Fibroblast of villous mesenchyme (primary cell): ENCODE measurements at regions not wholly inside any gene's neighbourhood (a gene's known extent, or its start where the extent isn't known, plus 50 kb on each side); places are given as distances from the start of the nearest gene placed in this dataset.

ENCODE experiments used
- DNase-seq: peaks from one replicate; pipeline ENCODE4 v3.0.0-alpha.2; 2010; ENCODE audit warnings: low read depth
- H3K4me3 ChIP-seq: 2 replicates; pipeline ENCODE4 v1.5.1; 2011; ENCODE audit warnings: low read depth, mild to moderate bottlenecking, low read length
- CTCF ChIP-seq: IDR thresholded peaks from 2 replicates; pipeline ENCODE4 v1.5.1; 2012; ENCODE audit warnings: low read depth, mild to moderate bottlenecking, low read length; ENCODE audit not compliant: insufficient read depth

- no peak for TF ChIP-seq CTCF
- no peak overlapping the region for H3K4me3 ChIP-seq
- no peak for DNase-seq
Measured at GRCh38 chr5:62001640-62002039, 304.4 kb upstream of the KIF2A start.

- no peak for DNase-seq
- no peak overlapping the region for H3K4me3 ChIP-seq
- TF ChIP-seq CTCF = no peak
Measured at GRCh38 chr5:62002436-62002835, 303.6 kb upstream of the KIF2A start.

GRCh38 chr5:62005551-62005950 is 300.5 kb upstream of the KIF2A start:
- no peak overlapping the region for H3K4me3 ChIP-seq
- no peak for DNase-seq
- no peak for TF ChIP-seq CTCF

GRCh38 chr5:62007457-62007856 is 298.5 kb upstream of the KIF2A start:
- TF ChIP-seq CTCF = no peak
- DNase-seq = no peak

GRCh38 chr5:62011089-62011664 is 294.8 kb upstream of the KIF2A start:
- H3K4me3 ChIP-seq = no peak overlapping the region
- no peak for DNase-seq
- TF ChIP-seq CTCF = no peak

More at GRCh38 chr5:62007457-62007856, 298.5 kb upstream of the KIF2A start:
- no peak overlapping the region for H3K4me3 ChIP-seq

- TF ChIP-seq CTCF = no peak
- no peak overlapping the region for H3K4me3 ChIP-seq
- DNase-seq = peak; percentile 8
Measured at GRCh38 chr5:62017092-62017491, 288.9 kb upstream of the KIF2A start.

- no peak for TF ChIP-seq CTCF
- no peak overlapping the region for H3K4me3 ChIP-seq
- DNase-seq = no peak
Measured at GRCh38 chr5:62029303-62029702, 276.7 kb upstream of the KIF2A start.
